ENCODE measurements at regions not wholly inside any gene's neighbourhood (a gene's known extent, or its start where the extent isn't known, plus 50 kb on each side); places are given as distances from the start of the nearest gene placed in this dataset.
"Not testable (repeated sequence)": the region's sequence is repeated elsewhere in the genome, so short reads cannot be mapped to it uniquely, and the experiment has no call there.

GRCh38 chr4:54402880-54403480 is 173.9 kb downstream of the PDGFRA start:
- no peaks in the 10 kb centered on the region for H3K9me3 Mint-ChIP-seq

DNA sequence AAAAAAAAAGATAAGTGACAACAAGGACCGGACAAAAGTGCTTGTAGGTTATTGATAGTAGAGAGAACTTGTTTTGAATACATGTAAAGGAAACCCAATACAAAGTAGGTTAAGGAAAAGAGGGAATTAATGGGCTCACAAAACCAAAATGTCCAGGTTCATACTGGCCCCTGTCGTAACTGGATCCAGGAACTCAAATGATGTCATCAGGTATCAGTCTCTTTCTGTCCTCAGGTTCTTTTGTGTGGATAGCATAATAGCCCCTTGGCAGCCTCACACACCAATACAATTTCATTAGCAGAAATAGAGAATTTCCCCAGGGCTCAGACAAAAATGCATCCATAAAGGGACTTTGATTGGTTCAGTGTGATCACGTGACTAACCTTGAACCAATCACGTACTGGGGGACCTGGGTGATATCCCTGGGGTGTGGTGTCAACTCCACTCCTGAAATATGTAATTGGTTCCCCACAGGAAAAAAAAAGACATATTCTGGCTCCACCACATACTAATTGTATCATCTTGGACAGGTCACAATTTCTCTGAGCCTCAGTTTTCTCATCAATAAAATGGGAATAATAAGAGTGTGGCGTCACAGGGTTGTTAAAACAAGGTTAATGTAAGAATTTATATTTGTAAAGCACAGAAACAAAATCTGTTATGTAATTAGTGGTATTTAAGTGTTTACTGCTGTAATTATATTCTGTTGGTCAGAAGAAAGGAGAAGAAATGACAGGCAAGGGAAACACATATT is 174.8 kb downstream of the PDGFRA start:
- POLR2A ChIA-PET = no interaction called here
- Histone ChIP-seq H3K27me3 (replicated peaks in 1 of 2; ENCODE audit: control insufficient read depth in 2 of 2, extremely low read depth in 1 of 2, insufficient read depth in 2 of 2, low read length in 1 of 2) (no peaks in the 10 kb centered on the region), H3K9me3 (no peaks in the 10 kb centered on the region), H3K4me1 (ENCODE audit: control insufficient read depth in 1 of 2, extremely low read depth in 1 of 2, insufficient read depth in 2 of 2, low read length in 2 of 2) (no peaks in the 10 kb centered on the region), H3K27ac (ENCODE audit: low read length) (no peak overlapping the region), H3K36me3 (ENCODE audit: control insufficient read depth in 2 of 2, extremely low read depth in 1 of 2, insufficient read depth in 1 of 2, low read length in 1 of 2) (no peaks in the 10 kb centered on the region), H3K4me3 (ENCODE audit: control insufficient read depth in 1 of 2, extremely low read depth in 1 of 2, low read length in 1 of 2) (no peak overlapping the region)
- Mint-ChIP-seq H3K27me3 (peaks cover 0 to 10% of the 10 kb centered on the region in 2 donors), H3K4me3 (no peak overlapping the region), H3K36me3 (no peaks in the 10 kb centered on the region), H3K9me3 (no peaks in the 10 kb centered on the region), H3K27ac (no peak overlapping the region), H3K4me1 (no peaks in the 10 kb centered on the region)
- CTCF ChIA-PET = no interaction called here
- 100% methylated on average over 1 of the region's 5 CpGs for WGBS (ENCODE audit: insufficient coverage)
- DNase-seq (no peak), ATAC-seq (replicated peaks in 1 of 4) (no peak)

More at GRCh38 chr4:54402880-54403480, 173.9 kb downstream of the PDGFRA start:
- Mint-ChIP-seq H3K27ac (no peak overlapping the region), H3K36me3 (no peaks in the 10 kb centered on the region), H3K4me3 (no peak overlapping the region), H3K4me1 (no peaks in the 10 kb centered on the region), H3K27me3 (peaks cover 0 to 10% of the 10 kb centered on the region in 2 donors)
- Histone ChIP-seq H3K4me3 (ENCODE audit: control insufficient read depth in 1 of 2, extremely low read depth in 1 of 2, low read length in 1 of 2) (no peak overlapping the region), H3K4me1 (ENCODE audit: control insufficient read depth in 1 of 2, extremely low read depth in 1 of 2, insufficient read depth in 2 of 2, low read length in 2 of 2) (no peaks in the 10 kb centered on the region), H3K36me3 (ENCODE audit: control insufficient read depth in 2 of 2, extremely low read depth in 1 of 2, insufficient read depth in 1 of 2, low read length in 1 of 2) (no peaks in the 10 kb centered on the region), H3K27me3 (replicated peaks in 1 of 2; ENCODE audit: control insufficient read depth in 2 of 2, extremely low read depth in 1 of 2, insufficient read depth in 2 of 2, low read length in 1 of 2) (no peaks in the 10 kb centered on the region), H3K9me3 (no peaks in the 10 kb centered on the region), H3K27ac (ENCODE audit: low read length) (no peak overlapping the region)
- no peak for DNase-seq
- ATAC-seq (replicated peaks in 1 of 4) = no peak
- WGBS (ENCODE audit: insufficient coverage) = 83% methylated on average over 7 of the region's 15 CpGs
- POLR2A ChIA-PET = no interaction called here
- CTCF ChIA-PET = no interaction called here

- H3K27ac Mint-ChIP-seq; H3K27ac ChIP-seq (ENCODE audit: low read length); H3K4me3 Mint-ChIP-seq; H3K4me1 ChIP-seq (ENCODE audit: control insufficient read depth in 1 of 2, extremely low read depth in 1 of 2, insufficient read depth in 2 of 2, low read length in 2 of 2); ATAC-seq (replicated peaks in 1 of 4); H3K27me3 ChIP-seq (replicated peaks in 1 of 2; ENCODE audit: control insufficient read depth in 2 of 2, extremely low read depth in 1 of 2, insufficient read depth in 2 of 2, low read length in 1 of 2); H3K9me3 Mint-ChIP-seq; H3K4me1 Mint-ChIP-seq; H3K4me3 ChIP-seq (ENCODE audit: control insufficient read depth in 1 of 2, extremely low read depth in 1 of 2, low read length in 1 of 2); H3K27me3 Mint-ChIP-seq; H3K36me3 ChIP-seq (ENCODE audit: control insufficient read depth in 2 of 2, extremely low read depth in 1 of 2, insufficient read depth in 1 of 2, low read length in 1 of 2); H3K36me3 Mint-ChIP-seq; DNase-seq; H3K9me3 ChIP-seq; POLR2A ChIA-PET: not testable (repeated sequence)
- CTCF ChIA-PET = interaction anchor here in 1 of 2 donors (0.6 kb wide), 1 partner anchor 84 kb away, joined by 4 read pairs; no protein-coding TSS in a partner anchor
- WGBS (ENCODE audit: insufficient coverage) = 100% methylated on average over 1 of the region's 7 CpGs
Observed at GRCh38 chr4:54409270-54409817, 180.3 kb downstream of the PDGFRA start.

DNA sequence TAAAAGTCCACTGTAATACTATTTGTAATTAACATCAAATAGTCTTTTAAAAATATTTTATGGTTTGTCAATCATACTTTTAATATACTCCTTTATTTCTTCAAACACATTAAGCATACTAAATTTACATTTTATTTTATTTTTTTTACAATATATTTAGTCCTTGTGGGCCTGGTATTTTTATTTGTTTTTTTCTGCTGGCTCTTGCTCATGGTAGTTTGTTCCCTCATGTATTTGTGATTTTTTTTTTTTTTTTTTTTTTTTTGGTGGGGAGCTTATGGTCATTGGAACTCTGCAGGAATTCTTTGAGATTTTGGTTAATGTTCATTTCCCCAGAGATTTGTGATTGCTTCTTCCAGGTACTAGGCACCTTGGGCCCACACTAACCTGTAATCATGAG is 185.5 kb downstream of the PDGFRA start:
- H3K27me3 Mint-ChIP-seq = peaks cover 0 to 4% of the 10 kb centered on the region in 2 donors
- H3K4me1 Mint-ChIP-seq = no peaks in the 10 kb centered on the region
- ChIA-PET POLR2A (interaction anchor here in 1 of 2 donors (0.6 kb wide), 1 partner anchor 541 kb away, joined by 7 read pairs; no protein-coding TSS in a partner anchor), CTCF (interaction anchor here in 1 of 2 donors (0.6 kb wide), 2 partner anchors 11 to 410 kb away, joined by 3 read pairs; no protein-coding TSS in a partner anchor)
- Histone ChIP-seq H3K4me1 (ENCODE audit: control insufficient read depth in 1 of 2, extremely low read depth in 1 of 2, insufficient read depth in 2 of 2, low read length in 2 of 2) (no peaks in the 10 kb centered on the region), H3K27me3 (replicated peaks in 1 of 2; ENCODE audit: control insufficient read depth in 2 of 2, extremely low read depth in 1 of 2, insufficient read depth in 2 of 2, low read length in 1 of 2) (no peaks in the 10 kb centered on the region), H3K36me3 (ENCODE audit: control insufficient read depth in 2 of 2, extremely low read depth in 1 of 2, insufficient read depth in 1 of 2, low read length in 1 of 2) (no peaks in the 10 kb centered on the region), H3K4me3 (ENCODE audit: control insufficient read depth in 1 of 2, extremely low read depth in 1 of 2, low read length in 1 of 2) (no peak overlapping the region), H3K27ac (ENCODE audit: low read length) (no peak overlapping the region), H3K9me3 (no peaks in the 10 kb centered on the region)
- no peak for ATAC-seq (replicated peaks in 1 of 4)
- H3K27ac Mint-ChIP-seq = no peak overlapping the region
- H3K4me3 Mint-ChIP-seq = no peak overlapping the region
- no peaks in the 10 kb centered on the region for H3K36me3 Mint-ChIP-seq
- DNase-seq = no peak
- H3K9me3 Mint-ChIP-seq = no peaks in the 10 kb centered on the region

DNA sequence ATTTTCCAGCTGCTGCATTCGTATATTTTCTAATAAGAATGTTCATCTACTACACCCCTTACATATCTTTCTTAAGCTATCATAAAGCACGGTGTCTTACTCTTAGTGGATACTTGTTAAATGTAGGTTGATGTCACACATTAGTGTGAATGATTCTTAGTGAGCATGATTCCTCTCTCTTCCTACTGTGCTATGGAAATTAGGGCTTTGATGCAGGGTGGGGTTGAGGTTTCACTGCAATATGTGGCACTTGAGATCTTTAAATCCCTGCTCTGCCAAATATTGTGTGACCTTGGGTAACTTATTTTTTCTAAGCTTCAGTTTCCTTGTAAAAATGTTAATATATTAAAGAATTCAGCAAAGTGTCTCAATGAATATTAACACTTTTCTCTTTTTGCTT is 188.4 kb downstream of the PDGFRA start:
- H3K36me3 ChIP-seq (ENCODE audit: control insufficient read depth in 2 of 2, extremely low read depth in 1 of 2, insufficient read depth in 1 of 2, low read length in 1 of 2) = no peaks in the 10 kb centered on the region
- POLR2A ChIA-PET = no interaction called here
- ATAC-seq (replicated peaks in 1 of 4) = no peak
- H3K9me3 ChIP-seq = no peaks in the 10 kb centered on the region
- no peaks in the 10 kb centered on the region for H3K27me3 ChIP-seq (replicated peaks in 1 of 2; ENCODE audit: control insufficient read depth in 2 of 2, extremely low read depth in 1 of 2, insufficient read depth in 2 of 2, low read length in 1 of 2)
- DNase-seq = no peak
- Mint-ChIP-seq H3K27me3 (peaks cover 1 to 10% of the 10 kb centered on the region in 2 donors), H3K27ac (no peak overlapping the region), H3K36me3 (no peaks in the 10 kb centered on the region), H3K9me3 (peaks cover 0 to 3% (median 0%) of the 10 kb centered on the region in 3 donors), H3K4me1 (no peaks in the 10 kb centered on the region), H3K4me3 (no peak overlapping the region)
- H3K27ac ChIP-seq (ENCODE audit: low read length) = no peak overlapping the region
- no peak overlapping the region for H3K4me3 ChIP-seq (ENCODE audit: control insufficient read depth in 1 of 2, extremely low read depth in 1 of 2, low read length in 1 of 2)
- CTCF ChIA-PET = no interaction called here
- WGBS (ENCODE audit: insufficient coverage) = no CpG with 5 or more reads among the region's 2 CpGs
- H3K4me1 ChIP-seq (ENCODE audit: control insufficient read depth in 1 of 2, extremely low read depth in 1 of 2, insufficient read depth in 2 of 2, low read length in 2 of 2) = no peaks in the 10 kb centered on the region

- Mint-ChIP-seq H3K9me3 (peaks cover 0 to 3% (median 0%) of the 10 kb centered on the region in 3 donors), H3K27ac (no peak overlapping the region), H3K36me3 (no peaks in the 10 kb centered on the region), H3K4me1 (no peaks in the 10 kb centered on the region), H3K4me3 (no peak overlapping the region), H3K27me3 (peaks cover 1 to 11% of the 10 kb centered on the region in 2 donors)
- POLR2A ChIA-PET = no interaction called here
- Histone ChIP-seq H3K4me1 (ENCODE audit: control insufficient read depth in 1 of 2, extremely low read depth in 1 of 2, insufficient read depth in 2 of 2, low read length in 2 of 2) (no peaks in the 10 kb centered on the region), H3K27ac (ENCODE audit: low read length) (no peak overlapping the region), H3K36me3 (ENCODE audit: control insufficient read depth in 2 of 2, extremely low read depth in 1 of 2, insufficient read depth in 1 of 2, low read length in 1 of 2) (no peaks in the 10 kb centered on the region), H3K4me3 (ENCODE audit: control insufficient read depth in 1 of 2, extremely low read depth in 1 of 2, low read length in 1 of 2) (no peak overlapping the region), H3K9me3 (no peaks in the 10 kb centered on the region), H3K27me3 (replicated peaks in 1 of 2; ENCODE audit: control insufficient read depth in 2 of 2, extremely low read depth in 1 of 2, insufficient read depth in 2 of 2, low read length in 1 of 2) (no peaks in the 10 kb centered on the region)
- DNase-seq (no peak), ATAC-seq (replicated peaks in 1 of 4) (no peak)
- WGBS (ENCODE audit: insufficient coverage) = 94% methylated on average over 2 of the region's 5 CpGs
- CTCF ChIA-PET = interaction anchor here in 1 of 2 donors (0.6 kb wide), 1 partner anchor 1030 kb away, joined by 3 read pairs; no protein-coding TSS in a partner anchor
Observed at GRCh38 chr4:54418468-54418867, 189.4 kb downstream of the PDGFRA start.
